ENCODE measurements at regions not wholly inside any gene's neighbourhood (a gene's known extent, or its start where the extent isn't known, plus 50 kb on each side); places are given as distances from the start of the nearest gene placed in this dataset.

GRCh38 chr5:174376056-174376455 lies 330.6 kb downstream of the NSG2 start:
- Histone ChIP-seq H3K27ac (no peak overlapping the region), H3K4me1 (no peaks in the 10 kb centered on the region), H3K36me3 (replicated peaks in 1 of 2; ENCODE audit: insufficient read depth in 1 of 2, low read depth in 2 of 2) (no peaks in the 10 kb centered on the region), H3K4me3 (no peak overlapping the region), H3K27me3 (no peaks in the 10 kb centered on the region), H3K9me3 (no peaks in the 10 kb centered on the region)
- DNase-seq (no peak), ATAC-seq (no peak)
- intact Hi-C loops (cut with DNase I): no loop called here
- TF ChIP-seq POLR2A (IDR thresholded peaks at IDR 0.05): no peak
- no peak for TF ChIP-seq CTCF (IDR thresholded peaks at IDR 0.05)
- 71 to 77% methylated on average over 3 to 4 of the region's 4 CpGs for WGBS, 2 donors

- intact Hi-C loops (cut with DNase I): no loop called here
- H3K27ac ChIP-seq: no peak overlapping the region
- H3K9me3 ChIP-seq: no peaks in the 10 kb centered on the region
- no peaks in the 10 kb centered on the region for H3K27me3 ChIP-seq
- WGBS, 2 donors: 63 to 76% methylated on average over 6 of the region's 6 CpGs
- no peak overlapping the region for H3K4me3 ChIP-seq
- no peaks in the 10 kb centered on the region for H3K36me3 ChIP-seq (replicated peaks in 1 of 2; ENCODE audit: insufficient read depth in 1 of 2, low read depth in 2 of 2)
- ATAC-seq (no peak), DNase-seq (no peak)
- TF ChIP-seq POLR2A (IDR thresholded peaks at IDR 0.05) (no peak), CTCF (IDR thresholded peaks at IDR 0.05) (no peak)
- H3K4me1 ChIP-seq: no peaks in the 10 kb centered on the region
Measured at GRCh38 chr5:174376726-174377373, 331.3 kb downstream of the NSG2 start.

- TF ChIP-seq POLR2A (IDR thresholded peaks at IDR 0.05) (no peak), CTCF (IDR thresholded peaks at IDR 0.05) (no peak)
- Histone ChIP-seq H3K4me1 (no peaks in the 10 kb centered on the region), H3K27me3 (no peaks in the 10 kb centered on the region), H3K4me3 (no peak overlapping the region), H3K9me3 (no peaks in the 10 kb centered on the region), H3K27ac (no peak overlapping the region), H3K36me3 (replicated peaks in 1 of 2; ENCODE audit: insufficient read depth in 1 of 2, low read depth in 2 of 2) (no peaks in the 10 kb centered on the region)
- WGBS, 2 donors: 63 to 80% methylated on average over 4 of the region's 4 CpGs
- DNase-seq (no peak), ATAC-seq (no peak)
- intact Hi-C loops (cut with DNase I): no loop called here
Measured at GRCh38 chr5:174378121-174378874, 332.8 kb downstream of the NSG2 start.

- Histone ChIP-seq H3K36me3 (replicated peaks in 1 of 2; ENCODE audit: insufficient read depth in 1 of 2, low read depth in 2 of 2) (no peaks in the 10 kb centered on the region), H3K9me3 (no peaks in the 10 kb centered on the region), H3K27me3 (no peaks in the 10 kb centered on the region), H3K4me3 (no peak overlapping the region), H3K27ac (no peak overlapping the region), H3K4me1 (no peaks in the 10 kb centered on the region)
- DNase-seq (no peak), ATAC-seq (no peak)
- intact Hi-C loops (cut with DNase I): no loop called here
- TF ChIP-seq CTCF (IDR thresholded peaks at IDR 0.05) (no peak), POLR2A (IDR thresholded peaks at IDR 0.05) (no peak)
- whole genome bisulfite sequencing, 2 donors: 48 to 53% methylated on average over 2 of the region's 2 CpGs
Measured at GRCh38 chr5:174380311-174380710, 334.8 kb downstream of the NSG2 start.

GRCh38 chr5:174381241-174381640 lies 335.7 kb downstream of the NSG2 start:
- Histone ChIP-seq H3K27ac (no peak overlapping the region), H3K9me3 (no peaks in the 10 kb centered on the region), H3K4me3 (no peak overlapping the region), H3K27me3 (no peaks in the 10 kb centered on the region), H3K36me3 (replicated peaks in 1 of 2; ENCODE audit: insufficient read depth in 1 of 2, low read depth in 2 of 2) (no peaks in the 10 kb centered on the region), H3K4me1 (no peaks in the 10 kb centered on the region)
- WGBS, 2 donors: 56 to 67% methylated on average over 4 of the region's 4 CpGs
- DNase-seq (no peak), ATAC-seq (no peak)
- intact Hi-C loops (cut with DNase I): no loop called here
- TF ChIP-seq CTCF (IDR thresholded peaks at IDR 0.05) (no peak), POLR2A (IDR thresholded peaks at IDR 0.05) (no peak)

Measured in body of pancreas (tissue), 4 donors.